HAP-1 (cell line): ENCODE measurements at regions not wholly inside any gene's neighbourhood (a gene's known extent, or its start where the extent isn't known, plus 50 kb on each side); places are given as distances from the start of the nearest gene placed in this dataset.

Experiments used
- DNase-seq, 2 experiments: peaks; one replicate each; pipeline ENCODE4 v3.0.0-alpha.2; 2016 to 2020; ENCODE audit warnings: low spot score in 2 of 2
- H3K27me3 ChIP-seq: fragments of 250-450 bp; sonication (Bioruptor Pico); 2 replicates; pipeline ENCODE4 v1.5.1; 2020; ENCODE audit warnings: low read depth, mild to moderate bottlenecking, moderate library complexity
- H3K36me3 ChIP-seq: fragments of 250-450 bp; sonication (Bioruptor Pico); replicated peaks from 2 replicates; pipeline ENCODE4 v1.5.1; 2020; ENCODE audit warnings: mild to moderate bottlenecking
- H3K4me1 ChIP-seq: fragments of 250-450 bp; sonication (Bioruptor Pico); 2 replicates; pipeline ENCODE4 v1.5.1; 2020; ENCODE audit warnings: mild to moderate bottlenecking
- H3K4me3 ChIP-seq: fragments of 250-450 bp; sonication (Bioruptor Pico); 2 replicates; pipeline ENCODE4 v1.5.1; 2020; ENCODE audit warnings: mild to moderate bottlenecking, moderate library complexity
- H3K9me3 ChIP-seq: fragments of 250-450 bp; sonication (Bioruptor Pico); 2 replicates; pipeline ENCODE4 v1.5.1; 2020; ENCODE audit warnings: mild to moderate bottlenecking, moderate library complexity
- in situ Hi-C: fragments of 300-500 bp; cut with MboI; formaldehyde crosslinking; loops from 3 replicates; pipeline ENCODE4 v1.14.3; 2020; ENCODE audit warnings: low sequenced_read_pairs, inconsistent platforms, mixed read lengths

- in situ Hi-C loops = no loop called here
- DNase-seq = no peak
- Histone ChIP-seq H3K4me1 (no peaks in the 10 kb centered on the region), H3K27me3 (peaks cover 9% of the 10 kb centered on the region; the same call in 1 of the 2 replicates), H3K4me3 (no peak overlapping the region), H3K36me3 (no peaks in the 10 kb centered on the region), H3K9me3 (no peaks in the 10 kb centered on the region)
Observed at GRCh38 chr5:159411115-159411514, 80.8 kb upstream of the IL12B start.

DNA sequence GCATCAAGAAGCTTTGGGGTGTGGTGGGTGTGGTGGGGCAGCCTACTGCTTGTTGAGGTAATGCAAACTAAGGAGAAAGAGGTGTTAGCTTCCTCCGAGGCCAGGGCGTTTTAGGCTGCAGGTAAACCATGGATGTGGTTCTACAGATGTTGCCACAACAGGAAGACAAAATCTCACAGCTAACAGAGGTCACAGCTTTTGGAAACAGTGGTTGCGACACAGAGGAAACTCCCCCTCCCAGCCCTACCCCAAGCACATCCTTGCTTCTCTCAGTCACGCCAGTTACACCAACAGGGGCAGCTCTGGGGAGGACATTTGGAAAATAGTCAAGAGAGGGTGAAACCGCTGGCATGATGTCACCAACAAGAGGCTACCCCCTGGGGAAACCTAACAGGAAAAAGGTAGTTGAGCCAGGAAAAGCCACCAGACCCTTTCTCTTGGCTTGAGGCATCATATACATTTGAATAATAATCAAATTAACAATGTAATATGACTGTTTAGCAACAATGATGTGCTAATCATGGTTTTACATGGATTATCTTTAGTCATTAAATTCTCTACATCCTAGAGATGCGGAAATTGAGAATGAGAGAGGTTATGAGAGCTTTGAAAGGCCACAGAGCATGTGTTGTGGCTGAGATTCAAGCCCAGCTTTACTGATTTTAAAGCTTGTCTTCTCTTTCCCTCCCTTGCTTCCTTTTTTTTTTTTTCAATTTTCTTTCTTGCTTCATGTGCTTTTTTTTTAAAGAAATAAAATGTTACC is 82.2 kb upstream of the IL12B start:
- in situ Hi-C loops = no loop called here
- H3K4me1 ChIP-seq = no peaks in the 10 kb centered on the region
- no peak for DNase-seq

GRCh38 chr5:159414021-159414420 is 83.7 kb upstream of the IL12B start:
- Histone ChIP-seq H3K4me3 (no peak overlapping the region), H3K9me3 (no peaks in the 10 kb centered on the region), H3K27me3 (peaks cover 9% of the 10 kb centered on the region; the same call in 1 of the 2 replicates), H3K36me3 (no peaks in the 10 kb centered on the region), H3K4me1 (no peaks in the 10 kb centered on the region)
- in situ Hi-C loops = no loop called here
- DNase-seq = no peak

More for the DNA sequence above, 82.2 kb upstream of the IL12B start:
- Histone ChIP-seq H3K27me3 (peaks cover 9% of the 10 kb centered on the region; the same call in 1 of the 2 replicates), H3K36me3 (no peaks in the 10 kb centered on the region), H3K9me3 (no peaks in the 10 kb centered on the region), H3K4me3 (no peak overlapping the region)

- Histone ChIP-seq H3K9me3 (no peaks in the 10 kb centered on the region), H3K4me3 (no peak overlapping the region), H3K36me3 (no peaks in the 10 kb centered on the region), H3K4me1 (no peaks in the 10 kb centered on the region), H3K27me3 (peaks cover 9% of the 10 kb centered on the region; the same call in 1 of the 2 replicates)
- in situ Hi-C loops = no loop called here
- no peak for DNase-seq
Observed at GRCh38 chr5:159415301-159415937, 85.1 kb upstream of the IL12B start.

DNA sequence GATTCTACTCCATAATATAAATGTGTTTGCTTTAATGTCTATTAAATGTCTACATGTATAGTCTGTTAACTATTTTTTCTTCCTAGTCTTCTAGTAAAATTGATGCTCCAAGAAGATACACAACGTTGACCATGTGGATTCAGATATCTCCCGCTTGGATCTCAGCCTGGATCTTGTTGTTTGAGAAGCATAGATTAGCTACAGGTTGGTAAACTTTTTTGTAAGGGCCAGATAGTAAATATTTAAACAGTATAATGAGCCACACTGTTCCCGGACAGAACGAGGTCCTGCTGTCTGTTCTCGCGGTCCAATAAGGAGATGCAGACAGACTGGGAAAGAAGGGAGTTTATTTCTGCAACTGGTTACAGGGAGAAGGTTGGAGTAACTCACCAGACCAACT is 86.2 kb upstream of the IL12B start:
- H3K9me3 ChIP-seq = no peaks in the 10 kb centered on the region
- no peak overlapping the region for H3K4me3 ChIP-seq
- no peak for DNase-seq
- no peaks in the 10 kb centered on the region for H3K4me1 ChIP-seq
- in situ Hi-C loops = no loop called here
- peaks cover 9% of the 10 kb centered on the region; the same call in 1 of the 2 replicates for H3K27me3 ChIP-seq
- H3K36me3 ChIP-seq = no peaks in the 10 kb centered on the region

GRCh38 chr5:159417170-159417569 is 86.9 kb upstream of the IL12B start:
- Histone ChIP-seq H3K36me3 (no peaks in the 10 kb centered on the region), H3K4me3 (no peak overlapping the region), H3K9me3 (no peaks in the 10 kb centered on the region), H3K27me3 (peaks cover 6% of the 10 kb centered on the region; the same call in 1 of the 2 replicates), H3K4me1 (no peaks in the 10 kb centered on the region)
- in situ Hi-C loops = no loop called here
- DNase-seq = no peak

GRCh38 chr5:159419576-159419975 is 89.3 kb upstream of the IL12B start:
- in situ Hi-C loops = no loop called here
- peak in 1 of 2 experiments; percentile 32 for DNase-seq
- Histone ChIP-seq H3K9me3 (no peaks in the 10 kb centered on the region), H3K27me3 (no peaks in the 10 kb centered on the region), H3K4me1 (no peaks in the 10 kb centered on the region), H3K36me3 (no peaks in the 10 kb centered on the region), H3K4me3 (no peak overlapping the region)

DNA sequence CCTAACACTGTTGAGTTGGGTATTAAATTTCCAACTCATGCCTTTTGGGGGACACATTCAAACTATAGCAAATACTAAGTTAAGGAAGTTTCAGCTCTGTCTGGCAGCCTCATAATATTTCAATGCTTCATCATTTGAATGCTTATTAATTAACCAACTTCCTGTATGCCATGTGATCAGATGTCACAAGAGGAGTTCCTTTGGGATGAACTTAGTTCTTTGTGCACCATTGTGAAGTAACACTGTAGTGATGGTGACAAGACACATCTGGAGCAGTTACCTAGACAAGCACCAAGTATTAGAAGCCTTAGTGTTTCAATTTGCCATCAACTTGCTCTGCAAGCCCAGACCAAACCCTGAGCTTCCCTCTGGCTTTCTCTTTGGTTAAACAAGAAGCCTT is 90.7 kb upstream of the IL12B start:
- Histone ChIP-seq H3K36me3 (no peaks in the 10 kb centered on the region), H3K9me3 (no peaks in the 10 kb centered on the region), H3K27me3 (peaks cover 3% of the 10 kb centered on the region; the same call in 1 of the 2 replicates), H3K4me3 (no peak overlapping the region), H3K4me1 (no peaks in the 10 kb centered on the region)
- in situ Hi-C loops = no loop called here
- no peak for DNase-seq

DNA sequence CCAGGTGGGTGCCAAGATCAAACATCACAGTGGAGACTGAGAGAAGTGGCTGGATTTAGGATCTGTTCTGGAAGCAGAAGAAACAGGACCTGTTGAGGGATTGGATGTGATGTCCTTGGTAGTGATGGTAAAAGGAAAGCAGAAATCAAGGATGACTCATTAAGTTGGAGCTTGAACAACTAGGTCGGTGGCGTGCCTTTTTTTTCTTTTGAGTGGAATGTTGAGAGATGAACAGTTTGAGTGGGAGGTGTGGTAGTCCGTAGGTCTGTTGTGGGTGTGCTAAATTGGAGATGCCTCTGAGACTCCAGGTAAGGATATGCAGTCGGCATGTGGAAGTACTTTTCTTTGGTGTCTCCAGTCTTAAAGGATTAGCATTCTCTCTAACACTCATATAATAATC is 92.1 kb upstream of the IL12B start:
- Histone ChIP-seq H3K4me3 (no peak overlapping the region), H3K27me3 (peaks cover 6% of the 10 kb centered on the region; the same call in 1 of the 2 replicates), H3K4me1 (no peaks in the 10 kb centered on the region), H3K9me3 (no peaks in the 10 kb centered on the region), H3K36me3 (no peaks in the 10 kb centered on the region)
- in situ Hi-C loops = no loop called here
- no peak for DNase-seq

DNA sequence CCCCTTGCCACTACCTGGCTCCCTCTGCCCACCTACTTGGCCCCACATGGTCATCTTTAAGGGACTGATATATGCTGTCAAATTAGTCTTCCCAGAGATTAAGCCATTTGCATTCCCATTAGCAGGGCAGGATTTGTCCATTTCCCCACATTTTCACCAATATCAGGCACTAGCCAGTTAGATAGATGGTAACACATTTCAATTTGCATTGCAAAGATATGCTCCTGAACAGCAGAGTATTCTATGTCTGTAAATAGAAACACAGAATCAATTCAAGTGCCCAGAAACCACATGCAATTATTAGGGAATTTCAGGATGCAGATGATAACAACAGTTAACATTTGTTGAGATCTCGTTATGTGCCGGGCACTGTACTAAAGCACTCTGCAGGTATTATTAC is 92.6 kb upstream of the IL12B start:
- Histone ChIP-seq H3K4me3 (no peak overlapping the region), H3K27me3 (peaks cover 6% of the 10 kb centered on the region; the same call in 1 of the 2 replicates)
- in situ Hi-C loops = no loop called here

GRCh38 chr5:159424123-159424522 is 93.8 kb upstream of the IL12B start:
- H3K4me3 ChIP-seq = no peak overlapping the region
- peaks cover 6% of the 10 kb centered on the region; the same call in 1 of the 2 replicates for H3K27me3 ChIP-seq
- no peaks in the 10 kb centered on the region for H3K9me3 ChIP-seq
- no peaks in the 10 kb centered on the region for H3K36me3 ChIP-seq
- in situ Hi-C loops = no loop called here
- DNase-seq = no peak
- no peaks in the 10 kb centered on the region for H3K4me1 ChIP-seq

More for the DNA sequence above, 92.6 kb upstream of the IL12B start:
- no peaks in the 10 kb centered on the region for H3K9me3 ChIP-seq
- DNase-seq = no peak
- H3K36me3 ChIP-seq = no peaks in the 10 kb centered on the region
- no peaks in the 10 kb centered on the region for H3K4me1 ChIP-seq

DNA sequence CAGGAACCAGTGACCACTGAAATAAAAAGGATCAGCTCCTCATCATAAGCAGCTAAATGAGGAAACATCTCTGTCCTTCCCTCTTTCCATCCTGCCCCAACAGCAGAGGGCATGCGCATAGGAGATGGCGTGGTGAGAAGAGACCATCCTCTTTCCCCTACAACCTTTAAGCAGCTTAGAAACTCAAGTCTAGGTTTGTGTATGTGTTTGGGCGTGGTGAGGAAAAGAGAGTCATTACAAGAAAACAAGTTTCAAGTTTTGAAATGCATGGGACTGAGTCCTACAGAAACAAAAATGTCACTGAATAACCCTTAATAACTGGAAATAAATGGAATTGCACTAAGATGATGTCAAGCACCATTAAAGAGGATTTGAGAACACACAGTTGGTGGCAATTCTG is 96.4 kb upstream of the IL12B start:
- no peaks in the 10 kb centered on the region for H3K9me3 ChIP-seq
- no peak overlapping the region for H3K4me3 ChIP-seq
- DNase-seq = no peak
- H3K4me1 ChIP-seq = no peaks in the 10 kb centered on the region
- no peaks in the 10 kb centered on the region for H3K36me3 ChIP-seq
- peaks cover 6% of the 10 kb centered on the region; the same call in 1 of the 2 replicates for H3K27me3 ChIP-seq
- in situ Hi-C loops = no loop called here

DNA sequence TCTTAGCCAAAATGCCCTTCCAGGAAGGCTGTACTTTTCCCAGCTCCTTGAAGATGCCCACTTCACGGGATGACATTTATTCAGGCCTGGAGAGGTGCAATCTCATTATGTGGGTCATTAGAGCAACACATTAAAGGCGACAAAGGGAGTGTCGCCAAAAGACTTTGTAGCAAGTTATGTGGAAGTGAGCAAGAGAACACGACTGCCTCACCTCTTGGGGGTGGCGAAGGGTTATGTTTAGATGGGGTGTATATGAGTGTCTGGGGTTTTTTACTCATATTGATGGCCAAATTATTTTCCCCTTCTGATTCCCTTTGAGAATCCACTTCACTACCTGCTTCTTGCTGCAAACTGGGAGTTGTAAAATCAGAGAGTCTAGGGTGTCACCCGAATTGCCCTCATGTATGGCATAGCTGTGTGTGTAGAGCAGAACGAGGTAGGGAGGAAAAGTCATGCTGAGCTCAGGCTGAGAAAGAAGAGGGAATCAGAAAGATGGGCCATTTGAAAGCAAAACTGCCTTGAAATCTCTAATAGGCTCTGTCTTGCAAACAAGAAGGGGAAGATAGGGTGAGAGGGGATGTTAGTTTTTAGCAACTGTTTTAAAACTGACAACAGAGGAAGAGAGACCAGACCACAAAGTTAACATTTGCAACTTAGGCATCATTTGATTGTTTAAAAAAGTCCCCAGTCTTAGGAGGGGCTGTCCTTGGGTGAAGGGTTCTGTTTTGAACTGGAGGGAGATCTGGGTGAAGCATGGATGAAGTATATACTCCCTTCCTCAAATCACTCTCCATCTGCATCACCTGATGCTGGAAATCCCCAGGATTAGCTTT is 97.1 kb upstream of the IL12B start:
- Histone ChIP-seq H3K9me3 (no peaks in the 10 kb centered on the region), H3K27me3 (peaks cover 6% of the 10 kb centered on the region; the same call in 1 of the 2 replicates), H3K4me3 (no peak overlapping the region), H3K4me1 (no peaks in the 10 kb centered on the region), H3K36me3 (no peaks in the 10 kb centered on the region)
- no peak for DNase-seq
- in situ Hi-C loops = no loop called here
